ENCODE measurements at regions not wholly inside any gene's neighbourhood (a gene's known extent, or its start where the extent isn't known, plus 50 kb on each side); places are given as distances from the start of the nearest gene placed in this dataset.

DNA sequence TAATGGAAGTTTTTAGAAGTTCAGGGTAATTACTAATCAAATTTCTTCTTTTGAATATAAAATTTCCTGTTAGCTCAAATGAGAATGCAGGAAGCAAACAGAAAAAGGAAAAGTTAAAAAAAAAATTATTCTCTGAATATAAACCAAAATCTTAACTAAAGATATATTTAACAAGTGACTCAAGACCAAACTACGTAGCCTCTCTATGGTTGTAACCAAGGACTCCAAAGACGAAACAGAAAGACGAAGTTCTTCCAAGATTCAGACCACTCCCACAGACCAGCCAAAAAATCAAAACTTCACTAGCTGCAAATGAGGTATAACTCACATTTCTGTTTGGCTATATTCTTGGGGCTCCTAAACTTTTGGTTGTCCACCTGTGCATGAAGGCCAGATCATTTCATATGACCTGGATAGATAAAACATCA is 846.5 kb upstream of the ALCAM start:
- intact Hi-C loops (cut with DNase I), result no loop called here
- Histone ChIP-seq H3K4me1 (no peaks in the 10 kb centered on the region), H3K4me3 (replicated peaks in 1 of 3) (no peak overlapping the region), H3K9me3 (no peaks in the 10 kb centered on the region), H3K27me3 (no peaks in the 10 kb centered on the region), H3K27ac (no peak overlapping the region), H3K36me3 (no peaks in the 10 kb centered on the region)
- TF ChIP-seq POLR2A (IDR thresholded peaks at IDR 0.05), result no peak
- TF ChIP-seq, protein P1, sequence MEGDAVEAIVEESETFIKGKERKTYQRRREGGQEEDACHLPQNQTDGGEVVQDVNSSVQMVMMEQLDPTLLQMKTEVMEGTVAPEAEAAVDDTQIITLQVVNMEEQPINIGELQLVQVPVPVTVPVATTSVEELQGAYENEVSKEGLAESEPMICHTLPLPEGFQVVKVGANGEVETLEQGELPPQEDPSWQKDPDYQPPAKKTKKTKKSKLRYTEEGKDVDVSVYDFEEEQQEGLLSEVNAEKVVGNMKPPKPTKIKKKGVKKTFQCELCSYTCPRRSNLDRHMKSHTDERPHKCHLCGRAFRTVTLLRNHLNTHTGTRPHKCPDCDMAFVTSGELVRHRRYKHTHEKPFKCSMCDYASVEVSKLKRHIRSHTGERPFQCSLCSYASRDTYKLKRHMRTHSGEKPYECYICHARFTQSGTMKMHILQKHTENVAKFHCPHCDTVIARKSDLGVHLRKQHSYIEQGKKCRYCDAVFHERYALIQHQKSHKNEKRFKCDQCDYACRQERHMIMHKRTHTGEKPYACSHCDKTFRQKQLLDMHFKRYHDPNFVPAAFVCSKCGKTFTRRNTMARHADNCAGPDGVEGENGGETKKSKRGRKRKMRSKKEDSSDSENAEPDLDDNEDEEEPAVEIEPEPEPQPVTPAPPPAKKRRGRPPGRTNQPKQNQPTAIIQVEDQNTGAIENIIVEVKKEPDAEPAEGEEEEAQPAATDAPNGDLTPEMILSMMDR (IDR thresholded peaks at IDR 0.05), result no peak
- 83 to 86% methylated on average over 3 of the region's 3 CpGs for WGBS, 2 donors
- no peak for DNase-seq

DNA sequence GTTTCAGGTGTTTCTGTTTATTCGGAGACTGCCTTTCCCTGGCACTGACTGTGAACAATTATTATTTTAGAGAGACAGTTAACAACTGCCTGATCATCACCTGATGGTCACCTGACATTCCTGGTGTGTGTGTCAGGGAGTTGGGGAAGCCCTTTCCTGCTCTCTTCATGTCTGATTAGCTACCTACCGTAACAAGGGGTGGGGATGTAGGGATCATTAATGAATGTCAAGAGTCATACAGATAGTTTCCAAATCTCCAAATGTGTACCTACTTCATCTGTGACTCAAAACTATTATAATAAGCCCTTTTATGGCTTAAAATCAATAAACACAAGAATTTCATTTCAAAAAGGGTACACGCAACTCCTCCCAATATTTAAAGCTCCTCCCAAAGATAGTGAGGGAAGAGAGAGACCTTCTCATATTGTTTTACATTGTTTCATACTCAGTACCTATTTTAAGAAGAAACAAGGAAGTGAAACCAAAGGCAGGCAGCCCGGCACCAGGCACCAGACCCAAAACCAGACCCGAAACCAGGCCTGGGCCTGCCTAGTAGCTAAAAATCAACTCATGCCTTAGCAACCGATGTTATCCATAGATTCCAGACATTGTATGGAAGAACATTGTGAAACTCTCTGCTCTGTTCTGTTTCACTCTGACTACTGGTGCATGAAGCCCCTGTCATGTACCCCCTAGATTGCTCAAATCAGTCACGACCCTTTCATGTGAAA is 844.9 kb upstream of the ALCAM start:
- Histone ChIP-seq H3K27ac (no peak overlapping the region), H3K4me1 (no peaks in the 10 kb centered on the region), H3K36me3 (no peaks in the 10 kb centered on the region), H3K27me3 (no peaks in the 10 kb centered on the region), H3K9me3 (no peaks in the 10 kb centered on the region), H3K4me3 (replicated peaks in 1 of 3) (no peak overlapping the region)
- intact Hi-C loops (cut with DNase I), result no loop called here
- WGBS, 2 donors, result 72 to 73% methylated on average over 7 of the region's 7 CpGs
- no peak for DNase-seq
- no peak for TF ChIP-seq POLR2A (IDR thresholded peaks at IDR 0.05)
- TF ChIP-seq, protein P1 (IDR thresholded peaks at IDR 0.05), result no peak

DNA sequence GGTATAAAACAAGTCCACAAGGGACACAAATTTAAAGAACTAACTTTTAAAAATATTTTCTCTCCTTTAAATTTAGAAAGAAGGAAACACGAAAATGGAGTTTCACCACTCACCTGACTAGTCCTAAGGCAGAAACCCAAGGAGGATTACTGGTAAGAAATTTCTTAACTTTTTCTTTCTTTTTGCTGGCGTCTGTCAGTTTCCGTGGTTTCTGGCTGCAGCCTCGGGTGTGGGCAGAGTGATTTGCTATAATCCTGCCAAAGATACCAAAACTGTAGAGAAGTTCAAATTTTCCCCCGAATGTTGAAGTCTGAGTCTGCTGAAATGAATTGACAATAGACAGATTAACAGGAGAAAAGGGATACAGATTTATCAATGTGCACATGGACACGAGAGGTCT is 843.6 kb upstream of the ALCAM start:
- no peak overlapping the region for H3K27ac ChIP-seq
- H3K4me1 ChIP-seq, result no peaks in the 10 kb centered on the region
- no peaks in the 10 kb centered on the region for H3K9me3 ChIP-seq
- DNase-seq, result no peak
- TF ChIP-seq POLR2A (IDR thresholded peaks at IDR 0.05), result no peak
- TF ChIP-seq, protein P1 (IDR thresholded peaks at IDR 0.05), result no peak
- H3K4me3 ChIP-seq (replicated peaks in 1 of 3), result no peak overlapping the region
- WGBS, 2 donors, result 67 to 68% methylated on average over 6 of the region's 6 CpGs
- intact Hi-C loops (cut with DNase I), result no loop called here
- no peaks in the 10 kb centered on the region for H3K27me3 ChIP-seq
- H3K36me3 ChIP-seq, result no peaks in the 10 kb centered on the region

DNA sequence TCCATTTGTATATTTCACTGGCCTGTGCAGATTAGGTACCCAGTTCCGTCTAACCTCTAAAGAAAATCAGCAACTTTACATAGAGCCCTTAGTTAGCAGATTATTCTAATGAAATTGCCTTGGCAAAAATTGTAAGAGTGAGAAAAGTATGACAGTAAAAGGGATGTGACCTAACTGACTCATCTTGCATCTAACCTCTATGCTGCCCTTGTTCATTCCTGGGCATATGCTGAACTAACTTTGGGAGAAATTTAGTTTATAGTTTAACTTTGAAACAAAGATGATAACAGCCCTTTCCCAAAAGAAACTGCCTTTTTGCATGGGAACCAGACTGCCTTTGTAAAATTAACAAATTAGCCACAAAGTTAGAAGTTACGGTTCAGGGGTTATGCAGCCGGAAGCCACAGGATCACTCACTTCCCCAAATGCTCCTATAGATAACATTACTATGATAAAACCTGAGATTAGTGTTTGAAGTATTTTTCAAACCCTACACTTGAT is 839.8 kb upstream of the ALCAM start:
- no peak for DNase-seq
- no peaks in the 10 kb centered on the region for H3K4me1 ChIP-seq

DNA sequence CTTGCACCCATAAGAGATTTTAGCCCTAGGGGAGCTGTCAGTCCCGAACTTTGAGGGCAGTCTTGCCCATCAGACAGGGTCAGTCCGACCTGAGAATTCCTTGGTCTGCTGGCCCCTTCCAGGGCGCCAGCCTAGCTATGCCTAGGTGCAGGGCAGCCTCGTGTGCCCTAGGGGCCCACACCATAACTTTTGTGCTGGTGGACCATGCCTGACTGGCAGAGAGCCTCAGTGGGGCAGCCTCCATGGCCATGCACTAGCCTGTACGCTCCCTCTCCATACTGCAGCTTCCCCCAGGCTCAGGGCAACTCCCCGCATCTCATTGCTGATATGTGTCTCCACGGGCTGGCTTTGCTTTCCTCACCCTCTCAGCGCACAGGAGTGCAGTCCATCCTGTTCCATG is 835.8 kb upstream of the ALCAM start:
- TF ChIP-seq POLR2A (IDR thresholded peaks at IDR 0.05), result no peak
- TF ChIP-seq, protein P1 (IDR thresholded peaks at IDR 0.05), result no peak
- H3K27me3 ChIP-seq, result no peaks in the 10 kb centered on the region
- no peaks in the 10 kb centered on the region for H3K36me3 ChIP-seq
- WGBS, 2 donors, result 81 to 90% methylated on average over 7 to 8 of the region's 8 CpGs
- DNase-seq, result no peak
- no peaks in the 10 kb centered on the region for H3K9me3 ChIP-seq
- intact Hi-C loops (cut with DNase I), result no loop called here
- H3K27ac ChIP-seq, result no peak overlapping the region
- H3K4me3 ChIP-seq (replicated peaks in 1 of 3), result no peak overlapping the region
- H3K4me1 ChIP-seq, result no peaks in the 10 kb centered on the region

More for the DNA sequence above, 839.8 kb upstream of the ALCAM start:
- intact Hi-C loops (cut with DNase I), result no loop called here
- TF ChIP-seq POLR2A (IDR thresholded peaks at IDR 0.05), result no peak
- TF ChIP-seq, protein P1 (IDR thresholded peaks at IDR 0.05), result no peak
- Histone ChIP-seq H3K4me3 (replicated peaks in 1 of 3) (no peak overlapping the region), H3K9me3 (no peaks in the 10 kb centered on the region), H3K27ac (no peak overlapping the region), H3K27me3 (no peaks in the 10 kb centered on the region), H3K36me3 (no peaks in the 10 kb centered on the region)
- WGBS, 2 donors, result 70 to 74% methylated on average over 3 of the region's 3 CpGs
